Central memory CD8-positive, alpha-beta T cell (primary cell): ENCODE measurements at regions not wholly inside any gene's neighbourhood (a gene's known extent, or its start where the extent isn't known, plus 50 kb on each side); places are given as distances from the start of the nearest gene placed in this dataset.

Experiments
- ATAC-seq: fragments of 150-1000 bp; cut with Tn5 transposase; replicated peaks from 2 replicates; pipeline ENCODE4 v1.10.0; 2022; ENCODE audit warnings: mild to moderate bottlenecking, moderate FRiP score, moderate number of reproducible peaks; ENCODE audit not compliant: poor library complexity, severe bottlenecking; ENCODE audit errors: extremely low read depth
- DNase-seq, 2 donors: peaks; one replicate each; pipeline ENCODE4 v3.0.0; 2021; ENCODE audit warnings: low spot score in 2 of 2
- H3K27ac Mint-ChIP-seq: one replicate; pipeline ENCODE4 v1.8.0; 2022; ENCODE audit warnings: low read depth, mild to moderate bottlenecking, moderate library complexity, mixed read lengths
- H3K27me3 Mint-ChIP-seq: one replicate; pipeline ENCODE4 v1.8.0; 2022; ENCODE audit warnings: mixed read lengths
- H3K36me3 Mint-ChIP-seq: one replicate; pipeline ENCODE4 v1.8.0; 2022; ENCODE audit warnings: mild to moderate bottlenecking, moderate library complexity, mixed read lengths; ENCODE audit not compliant: insufficient read depth
- H3K4me1 Mint-ChIP-seq: one replicate; pipeline ENCODE4 v1.8.0; 2022; ENCODE audit warnings: mixed read lengths
- H3K4me3 Mint-ChIP-seq: one replicate; pipeline ENCODE4 v1.8.0; 2022; ENCODE audit warnings: mild to moderate bottlenecking, moderate library complexity, mixed read lengths
- H3K9me3 Mint-ChIP-seq: one replicate; pipeline ENCODE4 v1.8.0; 2022; ENCODE audit warnings: mixed read lengths

GRCh38 chr11:19398772-19399527, 158.2 kb upstream of the E2F8 start:
- ATAC-seq (no peak), DNase-seq (no peak)
- Mint-ChIP-seq H3K36me3 (no peaks in the 10 kb centered on the region), H3K9me3 (no peaks in the 10 kb centered on the region), H3K4me1 (peaks cover 7% of the 10 kb centered on the region), H3K27ac (no peak overlapping the region), H3K27me3 (no peaks in the 10 kb centered on the region), H3K4me3 (no peak overlapping the region)

- H3K9me3 Mint-ChIP-seq, result no peaks in the 10 kb centered on the region
These were observed 157.5 kb upstream of the E2F8 start for GRCh38 chr11:19398273-19398672.

GRCh38 chr11:19395050-19395449, 154.3 kb upstream of the E2F8 start:
- Mint-ChIP-seq H3K36me3 (no peaks in the 10 kb centered on the region), H3K27ac (no peak overlapping the region), H3K27me3 (no peaks in the 10 kb centered on the region), H3K9me3 (peaks cover 5% of the 10 kb centered on the region), H3K4me1 (peaks cover 7% of the 10 kb centered on the region), H3K4me3 (no peak overlapping the region)
- DNase-seq (no peak), ATAC-seq (no peak)

More at GRCh38 chr11:19398273-19398672, 157.5 kb upstream of the E2F8 start:
- ATAC-seq (no peak), DNase-seq (no peak)
- H3K4me1 Mint-ChIP-seq, result peaks cover 7% of the 10 kb centered on the region
- H3K36me3 Mint-ChIP-seq, result no peaks in the 10 kb centered on the region
- no peaks in the 10 kb centered on the region for H3K27me3 Mint-ChIP-seq
- H3K27ac Mint-ChIP-seq, result no peak overlapping the region
- H3K4me3 Mint-ChIP-seq, result no peak overlapping the region

- DNase-seq (no peak), ATAC-seq (no peak)
- H3K27ac Mint-ChIP-seq, result no peak overlapping the region
- H3K4me1 Mint-ChIP-seq, result peaks cover 7% of the 10 kb centered on the region
- H3K9me3 Mint-ChIP-seq, result peaks cover 5% of the 10 kb centered on the region
- H3K4me3 Mint-ChIP-seq, result no peak overlapping the region
- no peaks in the 10 kb centered on the region for H3K36me3 Mint-ChIP-seq
- no peaks in the 10 kb centered on the region for H3K27me3 Mint-ChIP-seq
These were observed 153.8 kb upstream of the E2F8 start for GRCh38 chr11:19394525-19395016.

DNA sequence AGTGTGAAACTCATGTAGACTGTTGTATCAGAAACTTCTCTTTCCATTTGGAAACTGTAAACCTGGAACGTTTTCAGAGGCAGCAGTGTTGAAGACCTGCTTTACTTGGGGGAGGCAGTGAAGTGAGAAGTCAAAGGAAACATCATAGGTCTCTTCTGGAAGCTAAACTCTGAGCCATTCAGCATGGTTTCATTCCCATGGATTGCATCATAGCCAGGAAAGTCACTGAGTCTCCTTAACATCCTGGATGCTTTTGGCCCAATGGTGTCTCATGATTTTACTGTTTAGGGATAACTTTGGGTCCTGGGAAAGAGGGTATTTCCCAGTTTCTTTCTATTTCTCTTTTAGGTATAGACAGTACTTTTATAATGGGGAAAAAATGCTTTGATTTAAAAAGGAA, 153.2 kb upstream of the E2F8 start:
- H3K27me3 Mint-ChIP-seq, result no peaks in the 10 kb centered on the region
- H3K4me1 Mint-ChIP-seq, result peaks cover 7% of the 10 kb centered on the region
- ATAC-seq (no peak), DNase-seq (no peak)
- H3K4me3 Mint-ChIP-seq, result no peak overlapping the region
- H3K36me3 Mint-ChIP-seq, result no peaks in the 10 kb centered on the region
- H3K27ac Mint-ChIP-seq, result no peak overlapping the region
- peaks cover 5% of the 10 kb centered on the region for H3K9me3 Mint-ChIP-seq

GRCh38 chr11:19392847-19393518, 152.2 kb upstream of the E2F8 start:
- no peaks in the 10 kb centered on the region for H3K36me3 Mint-ChIP-seq
- DNase-seq, result no peak
- ATAC-seq, result no peak

DNA sequence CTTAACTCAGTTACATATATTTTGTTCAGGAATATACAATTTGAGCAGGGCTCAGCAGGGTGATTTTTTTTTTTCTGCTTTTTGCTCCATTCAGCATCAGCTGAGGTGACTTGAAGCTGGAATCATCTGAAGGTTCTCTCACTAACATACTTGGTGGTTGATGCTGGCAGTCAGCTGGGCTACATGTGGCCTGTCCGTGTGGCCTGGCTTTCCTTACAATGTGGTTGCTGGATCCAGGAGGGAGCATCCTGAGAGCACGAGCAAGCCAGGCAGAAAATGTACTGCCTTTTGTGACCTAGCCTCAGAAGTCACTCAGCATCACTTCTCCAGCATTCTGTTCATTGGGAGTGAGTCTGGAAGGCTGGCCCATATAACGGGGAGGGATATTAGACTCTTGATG, 151.6 kb upstream of the E2F8 start:
- Mint-ChIP-seq H3K9me3 (peaks cover 5% of the 10 kb centered on the region), H3K36me3 (no peaks in the 10 kb centered on the region), H3K27ac (no peak overlapping the region), H3K4me1 (peaks cover 7% of the 10 kb centered on the region), H3K27me3 (peaks cover 9% of the 10 kb centered on the region), H3K4me3 (no peak overlapping the region)
- DNase-seq (no peak), ATAC-seq (no peak)

More at GRCh38 chr11:19392847-19393518, 152.2 kb upstream of the E2F8 start:
- no peak overlapping the region for H3K27ac Mint-ChIP-seq
- H3K4me3 Mint-ChIP-seq, result no peak overlapping the region
- H3K27me3 Mint-ChIP-seq, result peaks cover 2% of the 10 kb centered on the region
- H3K9me3 Mint-ChIP-seq, result peaks cover 5% of the 10 kb centered on the region
- H3K4me1 Mint-ChIP-seq, result peaks cover 7% of the 10 kb centered on the region

GRCh38 chr11:19391652-19392051, 150.9 kb upstream of the E2F8 start:
- Mint-ChIP-seq H3K27ac (no peak overlapping the region), H3K4me1 (peaks cover 7% of the 10 kb centered on the region), H3K27me3 (peaks cover 16% of the 10 kb centered on the region), H3K9me3 (peaks cover 5% of the 10 kb centered on the region), H3K4me3 (no peak overlapping the region), H3K36me3 (no peaks in the 10 kb centered on the region)
- ATAC-seq (no peak), DNase-seq (no peak)

- no peaks in the 10 kb centered on the region for H3K36me3 Mint-ChIP-seq
- no peak overlapping the region for H3K27ac Mint-ChIP-seq
- ATAC-seq, result no peak
- H3K4me3 Mint-ChIP-seq, result no peak overlapping the region
- H3K27me3 Mint-ChIP-seq, result peaks cover 21% of the 10 kb centered on the region
- DNase-seq, result no peak
- H3K4me1 Mint-ChIP-seq, result peaks cover 7% of the 10 kb centered on the region
- peaks cover 5% of the 10 kb centered on the region for H3K9me3 Mint-ChIP-seq
These were observed 150.3 kb upstream of the E2F8 start for GRCh38 chr11:19391026-19391425.

DNA sequence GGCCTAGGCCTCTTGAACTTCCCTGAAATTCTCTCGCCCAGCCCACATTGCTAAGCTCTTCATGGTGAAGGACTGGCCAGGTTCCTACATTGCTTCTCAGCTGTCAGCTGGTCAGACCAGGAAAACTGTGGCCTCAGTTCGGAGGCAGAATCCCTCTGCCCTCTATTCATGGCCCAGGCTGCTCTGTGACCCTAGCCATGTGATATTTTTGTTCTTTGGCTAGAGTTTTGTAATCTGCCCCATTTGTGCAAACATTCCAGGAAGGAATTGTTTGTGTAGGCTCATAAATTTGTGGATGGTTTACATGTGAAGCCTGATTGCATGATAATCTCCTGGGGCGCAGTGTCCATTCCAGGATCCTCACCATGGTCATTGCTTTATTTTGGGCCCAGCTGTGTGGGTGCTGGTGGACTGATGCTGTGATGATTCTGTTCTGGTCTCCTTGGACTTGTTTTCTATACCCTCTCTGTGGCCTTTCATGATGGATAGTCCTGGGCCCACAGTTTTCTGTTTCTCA, 149.1 kb upstream of the E2F8 start:
- Mint-ChIP-seq H3K4me3 (no peak overlapping the region), H3K9me3 (peaks cover 5% of the 10 kb centered on the region), H3K27me3 (peaks cover 21% of the 10 kb centered on the region), H3K36me3 (no peaks in the 10 kb centered on the region), H3K27ac (no peak overlapping the region), H3K4me1 (peaks cover 7% of the 10 kb centered on the region)
- no peak for DNase-seq
- ATAC-seq, result no peak

GRCh38 chr11:19382131-19382611, 141.4 kb upstream of the E2F8 start:
- no peak overlapping the region for H3K4me3 Mint-ChIP-seq
- no peaks in the 10 kb centered on the region for H3K4me1 Mint-ChIP-seq
- no peak overlapping the region for H3K27ac Mint-ChIP-seq
- H3K9me3 Mint-ChIP-seq, result no peaks in the 10 kb centered on the region
- DNase-seq (no peak), ATAC-seq (no peak)
- peaks cover 3% of the 10 kb centered on the region for H3K36me3 Mint-ChIP-seq
- peaks cover 55% of the 10 kb centered on the region for H3K27me3 Mint-ChIP-seq

DNA sequence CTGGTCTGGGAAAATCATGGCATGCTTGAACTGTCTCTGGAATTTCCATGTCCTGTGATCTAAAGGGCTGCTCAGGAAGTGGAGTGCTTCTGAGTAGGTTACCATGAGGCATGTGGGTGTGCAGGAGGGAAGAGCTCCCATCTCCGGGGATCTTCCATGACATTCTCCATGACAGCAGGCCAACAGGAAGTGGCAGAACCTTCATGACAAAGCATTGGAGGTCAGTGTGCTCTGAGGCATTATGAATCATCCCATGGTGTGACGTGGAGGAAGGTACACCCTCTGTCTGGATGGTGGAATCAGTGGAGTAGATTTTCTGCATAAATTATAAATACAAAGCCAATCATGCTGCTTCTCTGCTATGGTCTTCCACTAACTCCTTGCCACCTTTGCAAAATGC, 139.6 kb upstream of the E2F8 start:
- Mint-ChIP-seq H3K27ac (no peak overlapping the region), H3K9me3 (no peaks in the 10 kb centered on the region), H3K36me3 (peaks cover 3% of the 10 kb centered on the region), H3K4me3 (no peak overlapping the region), H3K27me3 (peaks cover 57% of the 10 kb centered on the region), H3K4me1 (no peaks in the 10 kb centered on the region)
- ATAC-seq, result no peak
- no peak for DNase-seq

- no peak for DNase-seq
- no peak for ATAC-seq
- Mint-ChIP-seq H3K4me3 (no peak overlapping the region), H3K27ac (peak overlapping the region; percentile 38), H3K36me3 (peaks cover 3% of the 10 kb centered on the region), H3K9me3 (no peaks in the 10 kb centered on the region), H3K4me1 (no peaks in the 10 kb centered on the region), H3K27me3 (peaks cover 65% of the 10 kb centered on the region)
These were observed 138.7 kb upstream of the E2F8 start for GRCh38 chr11:19379465-19379864.
